ENCODE measurements at regions not wholly inside any gene's neighbourhood (a gene's known extent, or its start where the extent isn't known, plus 50 kb on each side); places are given as distances from the start of the nearest gene placed in this dataset.

DNA sequence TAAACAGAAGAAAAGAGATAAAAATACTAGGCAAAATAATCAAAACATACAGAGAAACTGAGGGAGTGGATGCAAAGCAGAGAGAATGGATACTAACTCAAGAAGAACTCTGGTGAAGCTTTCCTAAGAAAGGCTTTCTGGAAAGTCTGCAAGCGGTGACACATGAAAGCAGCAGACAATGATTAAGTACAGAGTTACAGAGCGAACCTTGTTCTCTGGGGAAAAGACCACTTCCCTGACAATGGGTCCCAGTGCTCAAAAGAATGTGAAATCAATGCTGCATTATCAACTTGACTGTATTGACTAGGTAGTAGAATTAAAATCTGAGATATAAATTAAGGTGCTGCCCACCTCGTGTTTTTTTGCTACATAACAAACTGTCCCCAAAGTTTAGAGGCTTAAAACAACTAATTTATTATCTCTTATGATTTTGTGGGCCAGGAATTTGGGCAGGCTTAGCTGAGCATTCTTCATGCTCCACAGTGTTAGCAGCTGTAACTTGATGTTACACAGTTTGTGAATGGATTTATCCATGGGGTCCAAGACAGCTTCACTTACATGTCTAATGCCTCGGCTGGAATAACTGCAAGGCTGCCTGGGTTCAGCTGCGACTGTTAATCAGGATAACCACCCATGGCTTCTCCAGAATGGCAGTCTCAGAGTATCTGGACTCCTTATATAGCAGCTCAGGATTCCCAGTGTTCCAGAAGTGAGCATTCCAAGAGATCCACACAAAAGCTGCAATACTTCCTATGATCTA is 106.9 kb upstream of the INPP4B start:
- TF ChIP-seq, protein P1, sequence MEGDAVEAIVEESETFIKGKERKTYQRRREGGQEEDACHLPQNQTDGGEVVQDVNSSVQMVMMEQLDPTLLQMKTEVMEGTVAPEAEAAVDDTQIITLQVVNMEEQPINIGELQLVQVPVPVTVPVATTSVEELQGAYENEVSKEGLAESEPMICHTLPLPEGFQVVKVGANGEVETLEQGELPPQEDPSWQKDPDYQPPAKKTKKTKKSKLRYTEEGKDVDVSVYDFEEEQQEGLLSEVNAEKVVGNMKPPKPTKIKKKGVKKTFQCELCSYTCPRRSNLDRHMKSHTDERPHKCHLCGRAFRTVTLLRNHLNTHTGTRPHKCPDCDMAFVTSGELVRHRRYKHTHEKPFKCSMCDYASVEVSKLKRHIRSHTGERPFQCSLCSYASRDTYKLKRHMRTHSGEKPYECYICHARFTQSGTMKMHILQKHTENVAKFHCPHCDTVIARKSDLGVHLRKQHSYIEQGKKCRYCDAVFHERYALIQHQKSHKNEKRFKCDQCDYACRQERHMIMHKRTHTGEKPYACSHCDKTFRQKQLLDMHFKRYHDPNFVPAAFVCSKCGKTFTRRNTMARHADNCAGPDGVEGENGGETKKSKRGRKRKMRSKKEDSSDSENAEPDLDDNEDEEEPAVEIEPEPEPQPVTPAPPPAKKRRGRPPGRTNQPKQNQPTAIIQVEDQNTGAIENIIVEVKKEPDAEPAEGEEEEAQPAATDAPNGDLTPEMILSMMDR (IDR thresholded peaks at IDR 0.05) = no peak
- no peak for TF ChIP-seq POLR2A (IDR thresholded peaks at IDR 0.05)
